HG03066 (cell line): ENCODE measurements at regions not wholly inside any gene's neighbourhood (a gene's known extent, or its start where the extent isn't known, plus 50 kb on each side); places are given as distances from the start of the nearest gene placed in this dataset.
"Not testable (repeated sequence)": the region's sequence is repeated elsewhere in the genome, so short reads cannot be mapped to it uniquely, and the experiment has no call there.

Source experiments
- ATAC-seq: cut with Tn5 transposase; IDR thresholded peaks from one replicate; pipeline ENCODE4 v1.9.1; 2021; ENCODE audit warnings: low read depth; ENCODE audit not compliant: unreplicated experiment

GRCh38 chr7:125089171-125089570 lies 159.5 kb upstream of the POT1 start:
- ATAC-seq: no peak

GRCh38 chr7:125088555-125088954 lies 158.9 kb upstream of the POT1 start:
- ATAC-seq: no peak

GRCh38 chr7:125085084-125085483 lies 155.5 kb upstream of the POT1 start:
- ATAC-seq: no peak

DNA sequence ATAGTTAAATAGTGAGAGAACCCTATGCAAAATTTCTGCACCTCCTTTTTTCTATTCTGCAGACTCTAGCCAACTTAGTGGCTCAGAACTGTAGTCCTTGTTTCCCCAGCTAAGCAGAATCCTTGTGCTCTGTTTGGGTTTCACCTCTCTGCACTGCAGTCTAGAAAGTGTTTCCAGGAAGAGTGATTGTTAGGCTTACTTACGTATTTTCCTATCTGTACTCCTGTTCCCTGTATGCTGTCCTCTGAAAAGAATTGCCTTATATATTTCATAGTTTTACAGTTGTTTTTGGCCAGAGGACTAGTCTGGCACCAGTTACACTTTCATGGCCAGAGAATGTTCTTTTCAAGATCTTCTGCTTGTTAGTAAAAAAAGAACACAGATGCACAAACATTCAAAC lies 154.6 kb upstream of the POT1 start:
- no peak for ATAC-seq

- ATAC-seq: no peak
Observed at GRCh38 chr7:125074141-125074540, 144.5 kb upstream of the POT1 start.

GRCh38 chr7:125065546-125065945 lies 135.9 kb upstream of the POT1 start:
- ATAC-seq: no peak

GRCh38 chr7:125065001-125065400 lies 135.4 kb upstream of the POT1 start:
- ATAC-seq: no peak

DNA sequence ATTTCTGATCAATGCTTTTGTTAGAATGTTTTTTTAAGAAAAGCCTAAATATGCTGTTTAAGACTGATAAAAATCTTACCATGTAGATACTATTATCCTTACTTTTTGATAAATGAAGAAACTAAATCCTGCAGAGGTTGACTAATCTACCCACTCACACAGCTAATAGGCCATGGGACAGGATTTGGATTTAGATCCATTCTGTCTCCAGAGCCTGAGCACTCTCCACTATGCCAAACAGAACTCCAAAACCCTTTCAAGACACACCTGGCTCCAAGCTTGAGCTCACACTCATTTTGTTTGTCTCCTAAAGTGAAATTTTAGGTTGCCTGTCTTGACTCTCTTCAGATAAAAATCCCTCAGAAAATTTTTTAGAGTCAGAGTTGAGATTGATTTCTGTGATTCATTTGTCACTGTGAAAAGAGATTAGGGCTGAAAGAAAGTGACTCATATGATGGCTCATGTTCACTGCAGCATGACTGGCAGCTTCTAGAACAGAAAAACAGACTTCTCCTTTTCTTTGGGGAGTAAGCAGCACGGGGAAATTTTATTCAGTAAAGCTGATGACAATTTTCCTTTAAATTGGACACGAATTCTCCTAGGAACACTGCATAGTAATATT lies 132.3 kb upstream of the POT1 start:
- ATAC-seq: peak; percentile 63

- ATAC-seq: not testable (repeated sequence)
Observed at GRCh38 chr7:125061083-125061745, 131.6 kb upstream of the POT1 start.

DNA sequence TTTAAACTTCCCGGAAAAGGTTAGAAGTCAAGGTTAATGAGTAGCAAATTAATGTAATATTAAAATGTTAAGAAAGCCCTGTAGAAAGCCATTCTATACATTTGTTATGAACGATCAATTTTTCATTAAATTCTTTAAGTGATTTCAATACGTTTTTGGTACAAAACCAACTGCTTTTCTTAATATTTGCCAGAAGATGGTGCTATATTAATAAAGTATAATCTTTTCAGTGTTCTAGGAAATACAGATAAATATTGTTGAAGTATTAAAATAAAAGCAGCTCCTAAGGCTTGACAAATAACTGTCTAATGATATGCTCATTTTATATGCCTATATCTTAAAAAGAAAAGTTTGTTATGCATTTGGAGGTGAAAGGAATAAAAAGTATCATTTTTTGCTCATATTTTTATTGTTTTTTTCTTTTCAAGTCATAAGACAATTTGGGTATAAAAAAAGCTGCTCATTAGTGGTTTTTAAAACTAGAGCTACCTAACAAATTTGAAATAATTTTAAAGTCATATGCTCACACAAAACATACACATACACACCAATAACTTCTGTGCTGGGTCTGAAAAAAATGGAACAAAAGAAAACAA lies 130.3 kb upstream of the POT1 start:
- ATAC-seq: no peak

DNA sequence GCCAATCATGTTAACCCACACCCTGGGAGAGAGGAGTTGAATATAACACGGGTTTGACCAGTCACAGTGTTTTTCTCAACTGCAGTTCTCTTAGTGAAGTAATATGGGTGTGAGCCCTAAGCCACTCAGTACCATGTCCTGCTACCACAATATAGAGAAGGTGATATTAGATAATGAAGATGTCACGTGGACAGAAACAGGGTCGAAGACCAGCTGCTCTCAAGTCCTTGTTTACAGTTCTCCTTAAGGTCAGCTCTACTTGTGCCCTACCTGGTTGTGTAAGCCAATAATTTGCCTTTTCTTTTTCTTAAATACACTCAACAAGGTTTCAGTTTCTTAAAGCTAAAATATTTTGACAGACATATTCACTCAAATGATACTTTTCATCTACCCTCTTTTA lies 128.3 kb upstream of the POT1 start:
- ATAC-seq: no peak

DNA sequence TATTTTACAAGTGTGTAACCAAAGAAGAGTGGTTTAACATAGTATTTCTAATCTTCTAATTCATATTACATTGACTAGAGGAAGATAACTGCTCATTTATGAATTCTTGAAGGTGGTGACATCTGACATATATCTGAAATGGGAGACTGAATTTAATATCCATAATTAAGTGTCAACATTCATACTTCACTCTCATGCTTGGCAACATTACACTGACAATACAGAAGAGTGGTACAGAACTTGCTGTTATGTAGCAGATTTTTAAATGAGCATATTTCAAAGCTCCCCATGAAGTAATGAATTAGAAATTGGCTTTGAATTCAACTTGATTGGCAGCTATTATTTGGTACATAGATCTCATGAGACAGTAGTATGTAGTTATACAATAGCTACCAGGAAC lies 125.8 kb upstream of the POT1 start:
- ATAC-seq: no peak

DNA sequence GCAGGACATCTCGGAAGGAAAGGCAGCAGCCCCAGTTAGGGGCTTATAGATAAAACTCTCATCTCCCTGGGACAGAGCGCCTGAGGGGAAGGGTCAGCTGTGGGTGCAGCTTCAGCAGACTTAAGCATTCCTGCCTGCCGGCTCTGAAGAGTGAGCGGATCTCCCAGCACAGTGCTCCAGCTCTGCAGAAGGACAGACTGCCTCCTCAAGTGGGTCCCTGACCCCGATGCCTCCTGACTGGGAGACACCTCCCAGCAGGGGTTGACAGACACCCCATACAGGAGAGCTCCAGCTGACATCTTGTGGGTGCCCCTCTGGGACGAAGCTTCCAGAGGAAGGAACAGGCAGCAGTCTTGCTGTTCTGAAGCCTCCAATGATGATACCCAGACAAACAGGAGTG lies 117.1 kb upstream of the POT1 start:
- no peak for ATAC-seq

GRCh38 chr7:125033506-125033905 lies 103.9 kb upstream of the POT1 start:
- no peak for ATAC-seq

DNA sequence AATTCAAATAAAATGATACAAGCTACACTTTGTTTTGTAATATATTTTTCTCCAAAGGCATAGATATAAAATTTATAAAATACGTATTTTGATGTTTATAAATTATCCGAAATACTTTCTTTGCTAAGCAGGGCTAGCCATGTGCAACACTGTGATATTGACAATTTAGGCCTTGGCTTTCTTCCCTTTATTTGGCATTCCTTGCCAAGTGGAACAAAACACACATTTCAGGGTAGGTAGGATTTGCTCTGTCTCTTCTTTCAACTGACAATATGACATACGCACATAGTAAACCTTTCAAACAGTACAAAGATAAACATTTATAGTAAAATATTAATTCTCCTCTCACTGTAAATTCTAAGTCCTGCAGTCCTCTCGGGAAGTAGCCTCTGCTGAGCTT lies 103.3 kb upstream of the POT1 start:
- no peak for ATAC-seq

GRCh38 chr7:125030756-125031387 lies 101.2 kb upstream of the POT1 start:
- ATAC-seq: no peak

DNA sequence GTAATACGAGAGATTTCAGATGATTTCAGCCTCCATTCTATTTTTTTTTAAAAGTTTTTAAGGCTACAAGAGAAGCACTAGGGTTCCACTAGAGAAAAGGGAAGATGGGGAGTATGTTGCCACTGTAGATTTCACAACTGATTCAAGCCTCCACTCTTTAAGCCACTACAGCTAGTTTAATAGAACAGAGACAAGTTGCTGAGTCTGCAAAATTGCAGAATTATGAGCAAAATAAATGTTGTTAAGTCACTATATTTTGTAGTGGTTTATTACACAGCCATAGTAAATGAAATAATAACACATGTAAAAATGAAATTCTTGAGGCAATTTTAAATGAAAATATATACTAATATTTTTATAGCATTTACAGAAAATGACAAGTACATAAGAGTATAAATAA lies 96.0 kb upstream of the POT1 start:
- no peak for ATAC-seq

DNA sequence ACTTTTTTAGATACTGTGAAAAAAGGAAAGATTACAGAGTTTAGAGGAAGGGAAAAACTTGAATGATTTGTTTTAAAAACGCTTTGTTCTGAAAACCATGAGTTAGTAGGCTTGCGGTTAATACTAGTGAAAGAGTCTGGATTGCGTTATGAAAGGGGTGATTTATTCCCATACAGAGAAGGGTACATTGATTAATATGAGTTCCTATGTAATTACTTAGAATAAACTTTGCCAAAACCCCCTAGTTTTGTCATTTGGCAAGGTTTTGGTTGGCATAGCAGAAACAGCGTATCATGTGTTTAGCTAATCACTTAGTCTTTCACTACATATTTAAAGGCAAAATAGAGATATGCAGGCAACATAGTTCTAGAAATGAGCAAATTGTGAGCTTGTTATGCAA lies 91.2 kb upstream of the POT1 start:
- ATAC-seq: no peak

GRCh38 chr7:125010540-125010939 lies 80.9 kb upstream of the POT1 start:
- no peak for ATAC-seq

DNA sequence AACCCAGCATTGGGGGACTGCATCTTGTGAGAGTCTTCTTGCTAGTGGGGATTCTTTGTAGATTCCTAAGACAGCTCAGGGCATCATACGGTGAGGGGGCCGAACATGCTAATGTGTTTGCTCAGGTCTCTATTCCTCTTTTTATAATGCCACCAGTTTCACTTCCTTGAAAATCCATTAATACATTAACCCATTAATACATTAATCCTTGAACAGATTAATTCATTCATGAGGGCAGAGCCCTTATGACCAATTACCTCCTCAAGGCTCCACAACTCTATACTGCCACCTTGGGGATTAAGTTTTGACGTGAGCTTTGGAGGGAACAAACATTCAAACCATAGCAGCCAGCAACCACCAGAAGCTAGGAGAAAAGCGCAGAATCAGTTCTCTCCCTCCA lies 67.2 kb upstream of the POT1 start:
- ATAC-seq: no peak

- ATAC-seq: no peak
Observed at GRCh38 chr7:124992851-124993562, 63.4 kb upstream of the POT1 start.
